ENCODE measurements at regions not wholly inside any gene's neighbourhood (a gene's known extent, or its start where the extent isn't known, plus 50 kb on each side); places are given as distances from the start of the nearest gene placed in this dataset.

DNA sequence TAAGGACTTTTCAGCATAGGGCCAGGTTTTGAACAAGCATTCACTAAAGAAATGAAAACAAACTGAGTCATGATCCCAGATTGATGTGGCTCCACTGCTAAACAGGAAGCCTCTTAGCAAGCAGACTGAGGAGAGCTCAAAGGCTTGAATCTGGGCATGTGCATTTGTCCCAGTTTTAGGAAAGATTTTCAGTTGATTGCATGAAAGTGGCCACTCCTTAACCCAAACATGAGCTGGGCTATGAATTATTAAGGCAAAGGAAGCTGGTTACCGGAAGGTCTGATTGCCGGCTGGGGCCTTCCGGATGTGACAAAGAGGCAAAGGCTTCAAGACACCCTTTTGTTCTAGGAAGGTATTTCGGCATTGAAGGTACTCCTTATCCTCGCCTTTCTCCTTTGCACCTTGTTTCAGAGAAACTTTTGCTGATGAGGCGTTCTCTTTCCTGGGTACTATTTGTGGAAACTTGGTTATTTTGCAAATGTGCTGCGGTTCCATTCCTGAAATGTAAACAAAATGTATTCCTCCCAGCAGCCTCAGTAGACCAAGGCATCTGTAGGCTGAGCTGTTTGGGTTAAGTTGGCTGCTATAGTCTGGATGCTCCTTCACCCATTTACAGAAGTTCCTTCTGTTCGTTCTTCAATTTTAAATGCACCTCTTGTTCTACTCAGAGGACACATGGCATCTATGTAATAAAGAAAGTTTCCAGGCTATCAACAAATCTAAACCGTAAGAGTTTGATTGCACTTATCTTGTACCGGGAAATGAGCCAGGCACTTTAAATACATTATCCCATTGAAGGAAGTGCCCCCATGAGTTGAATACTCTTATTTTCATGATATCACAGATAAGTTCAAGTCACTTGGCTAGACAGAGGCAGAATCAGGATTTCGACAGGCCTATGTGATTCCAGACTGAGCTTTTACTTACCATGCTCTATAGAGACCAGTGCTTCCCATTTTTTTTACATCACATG is 115.6 kb upstream of the METAP2 start:
- H3K4me3 ChIP-seq (ENCODE audit: insufficient read depth, low read length, poor library complexity, severe bottlenecking), result no peak overlapping the region
- no peak overlapping the region for H3K9ac ChIP-seq (ENCODE audit: low read length)
- TF ChIP-seq, protein P1, sequence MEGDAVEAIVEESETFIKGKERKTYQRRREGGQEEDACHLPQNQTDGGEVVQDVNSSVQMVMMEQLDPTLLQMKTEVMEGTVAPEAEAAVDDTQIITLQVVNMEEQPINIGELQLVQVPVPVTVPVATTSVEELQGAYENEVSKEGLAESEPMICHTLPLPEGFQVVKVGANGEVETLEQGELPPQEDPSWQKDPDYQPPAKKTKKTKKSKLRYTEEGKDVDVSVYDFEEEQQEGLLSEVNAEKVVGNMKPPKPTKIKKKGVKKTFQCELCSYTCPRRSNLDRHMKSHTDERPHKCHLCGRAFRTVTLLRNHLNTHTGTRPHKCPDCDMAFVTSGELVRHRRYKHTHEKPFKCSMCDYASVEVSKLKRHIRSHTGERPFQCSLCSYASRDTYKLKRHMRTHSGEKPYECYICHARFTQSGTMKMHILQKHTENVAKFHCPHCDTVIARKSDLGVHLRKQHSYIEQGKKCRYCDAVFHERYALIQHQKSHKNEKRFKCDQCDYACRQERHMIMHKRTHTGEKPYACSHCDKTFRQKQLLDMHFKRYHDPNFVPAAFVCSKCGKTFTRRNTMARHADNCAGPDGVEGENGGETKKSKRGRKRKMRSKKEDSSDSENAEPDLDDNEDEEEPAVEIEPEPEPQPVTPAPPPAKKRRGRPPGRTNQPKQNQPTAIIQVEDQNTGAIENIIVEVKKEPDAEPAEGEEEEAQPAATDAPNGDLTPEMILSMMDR (IDR thresholded peaks at IDR 0.05; ENCODE audit: insufficient read depth, low read length, poor library complexity, severe bottlenecking), result no peak
- TF ChIP-seq EZH2phosphoT487 (conservative IDR thresholded peaks at IDR 0.05; ENCODE audit: low read length), result no peak
- no peak overlapping the region for H3K27ac ChIP-seq (ENCODE audit: low read depth, low read length)
- no peaks in the 10 kb centered on the region for H3F3A ChIP-seq (ENCODE audit: insufficient read depth)
- no peaks in the 10 kb centered on the region for H3K9me2 ChIP-seq (replicated peaks; ENCODE audit: insufficient read depth, low read length)
- H3K9me3 ChIP-seq (ENCODE audit: insufficient read depth, low read length), result no peaks in the 10 kb centered on the region
- H2AFZ ChIP-seq (ENCODE audit: low read depth, low read length, severe bottlenecking), result no peak overlapping the region
- no peak overlapping the region for H3K4me2 ChIP-seq (ENCODE audit: low read depth, low read length, poor library complexity, severe bottlenecking)
- H3K36me3 ChIP-seq (ENCODE audit: low read length), result no peaks in the 10 kb centered on the region
- H3K27me3 ChIP-seq (ENCODE audit: low read length), result no peaks in the 10 kb centered on the region
- H3K79me2 ChIP-seq (ENCODE audit: insufficient read depth, low read length), result no peaks in the 10 kb centered on the region
- H4K20me1 ChIP-seq (ENCODE audit: low read depth, low read length), result no peaks in the 10 kb centered on the region

- no peaks in the 10 kb centered on the region for H3K27me3 ChIP-seq (ENCODE audit: low read length)
- no peak overlapping the region for H3K4me3 ChIP-seq (ENCODE audit: insufficient read depth, low read length, poor library complexity, severe bottlenecking)
- no peaks in the 10 kb centered on the region for H3K36me3 ChIP-seq (ENCODE audit: low read length)
- no peaks in the 10 kb centered on the region for H4K20me1 ChIP-seq (ENCODE audit: low read depth, low read length)
- no peak overlapping the region for H3K27ac ChIP-seq (ENCODE audit: low read depth, low read length)
- no peak overlapping the region for H3K4me2 ChIP-seq (ENCODE audit: low read depth, low read length, poor library complexity, severe bottlenecking)
- no peaks in the 10 kb centered on the region for H3K79me2 ChIP-seq (ENCODE audit: insufficient read depth, low read length)
- H3K9me2 ChIP-seq (replicated peaks; ENCODE audit: insufficient read depth, low read length), result no peaks in the 10 kb centered on the region
- no peak overlapping the region for H3K9ac ChIP-seq (ENCODE audit: low read length)
- TF ChIP-seq, protein P1 (IDR thresholded peaks at IDR 0.05; ENCODE audit: insufficient read depth, low read length, poor library complexity, severe bottlenecking), result no peak
- no peak for TF ChIP-seq EZH2phosphoT487 (conservative IDR thresholded peaks at IDR 0.05; ENCODE audit: low read length)
- no peaks in the 10 kb centered on the region for H3K9me3 ChIP-seq (ENCODE audit: insufficient read depth, low read length)
- no peak overlapping the region for H2AFZ ChIP-seq (ENCODE audit: low read depth, low read length, severe bottlenecking)
- H3F3A ChIP-seq (ENCODE audit: insufficient read depth), result no peaks in the 10 kb centered on the region
These were observed 108.0 kb upstream of the METAP2 start for GRCh38 chr12:95365912-95366311.

DNA sequence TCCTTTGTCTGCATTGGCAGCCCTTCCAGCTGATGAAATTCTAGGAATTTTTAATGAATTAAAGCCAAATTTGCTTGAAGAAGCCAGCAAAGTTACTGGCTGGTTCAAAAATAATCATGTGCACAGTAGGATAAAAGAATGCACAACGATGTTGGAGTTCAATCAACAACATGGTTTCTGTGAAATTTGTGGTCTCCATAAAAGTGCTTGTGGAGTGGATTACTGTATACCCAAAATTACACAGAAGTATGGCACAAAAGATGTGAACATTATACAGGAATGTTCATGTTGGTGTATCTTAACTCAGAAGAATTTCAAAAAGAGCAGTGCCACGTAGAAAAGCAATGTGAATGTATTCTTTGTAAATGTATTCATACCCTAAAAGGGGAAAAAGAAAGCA is 105.0 kb upstream of the METAP2 start:
- Histone ChIP-seq H3K4me2 (ENCODE audit: low read depth, low read length, poor library complexity, severe bottlenecking) (no peak overlapping the region), H3K79me2 (ENCODE audit: insufficient read depth, low read length) (no peaks in the 10 kb centered on the region), H3K4me3 (ENCODE audit: insufficient read depth, low read length, poor library complexity, severe bottlenecking) (no peak overlapping the region), H3K27ac (ENCODE audit: low read depth, low read length) (no peak overlapping the region), H3K9ac (ENCODE audit: low read length) (no peak overlapping the region), H3K9me2 (replicated peaks; ENCODE audit: insufficient read depth, low read length) (no peaks in the 10 kb centered on the region), H3F3A (ENCODE audit: insufficient read depth) (no peaks in the 10 kb centered on the region), H3K36me3 (ENCODE audit: low read length) (no peaks in the 10 kb centered on the region), H3K27me3 (ENCODE audit: low read length) (no peaks in the 10 kb centered on the region), H2AFZ (ENCODE audit: low read depth, low read length, severe bottlenecking) (no peak overlapping the region), H3K9me3 (ENCODE audit: insufficient read depth, low read length) (no peaks in the 10 kb centered on the region), H4K20me1 (ENCODE audit: low read depth, low read length) (no peaks in the 10 kb centered on the region)
- no peak for TF ChIP-seq EZH2phosphoT487 (conservative IDR thresholded peaks at IDR 0.05; ENCODE audit: low read length)
- TF ChIP-seq, protein P1 (IDR thresholded peaks at IDR 0.05; ENCODE audit: insufficient read depth, low read length, poor library complexity, severe bottlenecking), result no peak

All from SU-DHL-6 (cell line).